ENCODE measurements at regions not wholly inside any gene's neighbourhood (a gene's known extent, or its start where the extent isn't known, plus 50 kb on each side); places are given as distances from the start of the nearest gene placed in this dataset.

DNA sequence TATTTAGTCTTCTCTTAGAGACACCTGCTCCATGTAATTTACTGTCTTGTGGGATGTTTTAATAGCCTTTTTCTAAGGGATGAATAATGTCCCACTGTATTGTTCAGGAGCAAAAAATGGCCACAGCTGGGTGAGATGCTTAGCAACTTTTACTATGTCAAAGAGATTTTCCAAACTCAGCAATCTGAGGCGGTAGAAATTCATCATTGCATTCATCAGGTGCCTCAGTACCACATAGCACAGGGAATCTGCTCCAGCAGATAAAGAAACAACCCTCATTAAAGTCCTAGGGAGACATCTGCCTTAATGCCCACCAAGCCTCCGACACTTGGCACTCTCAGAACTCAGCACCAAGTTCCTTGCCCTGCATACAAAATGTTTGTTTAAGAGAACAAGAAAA, 266.9 kb downstream of the SIPA1L2 start:
- Histone ChIP-seq H2AFZ (ENCODE audit: low read depth, low read length) (no peak overlapping the region), H3K9me1 (replicated peaks; ENCODE audit: control insufficient read depth, extremely low read depth, insufficient read depth, low read length) (no peaks in the 10 kb centered on the region), H3K4me2 (ENCODE audit: insufficient read depth, low read length) (no peak overlapping the region), H3K4me1 (ENCODE audit: control insufficient read depth, extremely low read depth, insufficient read depth, low read length) (no peaks in the 10 kb centered on the region), H3K27ac (ENCODE audit: insufficient read depth, low read depth, low read length) (no peak overlapping the region), H4K20me1 (replicated peaks; ENCODE audit: control insufficient read depth, extremely low read depth, insufficient read depth, low read length) (no peaks in the 10 kb centered on the region), H3K9ac (replicated peaks; ENCODE audit: extremely low read depth, insufficient read depth, low read length) (no peak overlapping the region), H3K36me3 (ENCODE audit: control insufficient read depth in 2 of 2, extremely low read depth in 1 of 2, insufficient read depth in 2 of 2, low read length in 2 of 2) (no peaks in the 10 kb centered on the region), H3K9me3 (replicated peaks; ENCODE audit: control insufficient read depth, insufficient read depth, low read length) (no peaks in the 10 kb centered on the region), H3K79me2 (ENCODE audit: control insufficient read depth, insufficient read depth, low read length) (no peaks in the 10 kb centered on the region), H3K4me3 (replicated peaks in 1 of 3; ENCODE audit: insufficient read depth in 1 of 3, low read depth in 1 of 3, low read length in 3 of 3) (no peak overlapping the region), H3K27me3 (ENCODE audit: control insufficient read depth in 2 of 2, insufficient read depth in 2 of 2, low read length in 2 of 2) (peaks cover 0 to 2% of the 10 kb centered on the region in 2 experiments)
- BruUV-seq (replicated peaks): no TSS peak
- TF ChIP-seq POLR2A (IDR thresholded peaks at IDR 0.05; ENCODE audit: low read depth, low read length) (no peak), MAX (IDR thresholded peaks at IDR 0.05; ENCODE audit: insufficient read depth, insufficient read length) (no peak), CTCF (IDR thresholded peaks at IDR 0.05; ENCODE audit: extremely low read depth in 1 of 2, insufficient read depth in 1 of 2, low read depth in 1 of 2, low read length in 2 of 2) (no peak), GATA2 (IDR thresholded peaks at IDR 0.05; ENCODE audit: insufficient read depth, insufficient read length, low read depth, low read length) (no peak), POLR2AphosphoS5 (IDR thresholded peaks at IDR 0.05; ENCODE audit: insufficient read depth, low read depth, low read length) (no peak), FOS (IDR thresholded peaks at IDR 0.05; ENCODE audit: borderline replicate concordance, insufficient read depth, low read length) (no peak), JUN (IDR thresholded peaks at IDR 0.05; ENCODE audit: borderline replicate concordance, insufficient read depth, insufficient read length, low read depth) (no peak), MYC (IDR thresholded peaks at IDR 0.05; ENCODE audit: low read depth, low read length) (no peak), EZH2 (IDR thresholded peaks at IDR 0.05; ENCODE audit: borderline replicate concordance, low read depth, low read length, severe bottlenecking) (no peak)
- dilution Hi-C loops (cut with MboI; ENCODE audit: extremely low pct_ligation_motif_present, low sequenced_read_pairs): no loop called here
- FAIRE-seq (no peak), DNase-seq (ENCODE audit: low read depth, low spot score) (no peak)
- ChIA-PET POLR2A (no interaction called here), CTCF (no interaction called here)
- intact Hi-C loops (cut with micrococcal nuclease): no loop called here

Measured in endothelial cell of umbilical vein (primary cell).